ENCODE measurements at regions not wholly inside any gene's neighbourhood (a gene's known extent, or its start where the extent isn't known, plus 50 kb on each side); places are given as distances from the start of the nearest gene placed in this dataset.

GRCh38 chrX:25356456-25356855 lies 340.7 kb upstream of the ARX start:
- no peak for TF ChIP-seq NFXL1 (IDR thresholded peaks at IDR 0.05; ENCODE audit: borderline replicate concordance)
- POLR2A ChIA-PET = no interaction called here
- no TSS peak for BruUV-seq (replicated peaks)
- no peak overlapping the region for H3K27ac ChIP-seq (ENCODE audit: control insufficient read depth, insufficient read depth)
- RAD21 ChIA-PET (ENCODE audit: unreplicated experiment) = no interaction called here
- no peak overlapping the region for H3K9ac ChIP-seq (ENCODE audit: control insufficient read depth, insufficient read depth, low read length)
- no peaks in the 10 kb centered on the region for H3K36me3 ChIP-seq (ENCODE audit: control insufficient read depth in 2 of 2, insufficient read depth in 2 of 2, low read length in 1 of 2)
- no peak overlapping the region for H3K4me3 ChIP-seq
- 0% methylated on average over 1 of the region's 1 CpG for WGBS (ENCODE audit: insufficient coverage, insufficient replicate concordance, low lambda C conversion rate, missing lambda C conversion rate)
- ATAC-seq = no peak
- H2AFZ ChIP-seq (ENCODE audit: control insufficient read depth, low read depth, low read length) = no peak overlapping the region
- no peaks in the 10 kb centered on the region for H3K27me3 ChIP-seq (replicated peaks in 1 of 2; ENCODE audit: control insufficient read depth in 2 of 2, insufficient read depth in 2 of 2, low read length in 1 of 2)
- SMC1A ChIA-PET (ENCODE audit: uncharacterized antibody, unreplicated experiment) = no interaction called here
- in situ Hi-C loops (cut with MboI) = no loop called here
- FAIRE-seq = no peak
- no peaks in the 10 kb centered on the region for H3K9me3 ChIP-seq (replicated peaks; ENCODE audit: control insufficient read depth, insufficient read depth, low read length)
- no peaks in the 10 kb centered on the region for H3K4me1 ChIP-seq (ENCODE audit: control insufficient read depth, insufficient read depth, low read length)
- CTCF ChIA-PET = no interaction called here
- H3K79me2 ChIP-seq (ENCODE audit: control insufficient read depth, insufficient read depth, low read length) = no peaks in the 10 kb centered on the region
- no peaks in the 10 kb centered on the region for H4K20me1 ChIP-seq (ENCODE audit: control insufficient read depth, insufficient read depth)
- no peak overlapping the region for H3K4me2 ChIP-seq (ENCODE audit: control insufficient read depth, insufficient read depth)
- DNase-seq (ENCODE audit: low read depth, low spot score) = no peak
- intact Hi-C loops (cut with micrococcal nuclease; ENCODE audit: unreplicated experiment) = no loop called here

- H3K4me3 ChIP-seq = no peak overlapping the region
- no peaks in the 10 kb centered on the region for H3K4me1 ChIP-seq (ENCODE audit: control insufficient read depth, insufficient read depth, low read length)
- no peaks in the 10 kb centered on the region for H3K79me2 ChIP-seq (ENCODE audit: control insufficient read depth, insufficient read depth, low read length)
- FAIRE-seq (no peak), ATAC-seq (no peak), DNase-seq (ENCODE audit: low read depth, low spot score) (no peak)
- H2AFZ ChIP-seq (ENCODE audit: control insufficient read depth, low read depth, low read length) = no peak overlapping the region
- no TSS peak for BruUV-seq (replicated peaks)
- no peaks in the 10 kb centered on the region for H3K36me3 ChIP-seq (ENCODE audit: control insufficient read depth in 2 of 2, insufficient read depth in 2 of 2, low read length in 1 of 2)
- H3K27me3 ChIP-seq (replicated peaks in 1 of 2; ENCODE audit: control insufficient read depth in 2 of 2, insufficient read depth in 2 of 2, low read length in 1 of 2) = no peaks in the 10 kb centered on the region
- ChIA-PET SMC1A (ENCODE audit: uncharacterized antibody, unreplicated experiment) (no interaction called here), CTCF (no interaction called here), POLR2A (no interaction called here), RAD21 (ENCODE audit: unreplicated experiment) (no interaction called here)
- H3K27ac ChIP-seq (ENCODE audit: control insufficient read depth, insufficient read depth) = no peak overlapping the region
- in situ Hi-C loops (cut with MboI) = no loop called here
- WGBS (ENCODE audit: insufficient coverage, insufficient replicate concordance, low lambda C conversion rate, missing lambda C conversion rate) = 11% methylated on average over 7 of the region's 7 CpGs
- intact Hi-C loops (cut with micrococcal nuclease; ENCODE audit: unreplicated experiment) = no loop called here
- H3K9ac ChIP-seq (ENCODE audit: control insufficient read depth, insufficient read depth, low read length) = no peak overlapping the region
- H4K20me1 ChIP-seq (ENCODE audit: control insufficient read depth, insufficient read depth) = no peaks in the 10 kb centered on the region
- no peaks in the 10 kb centered on the region for H3K9me3 ChIP-seq (replicated peaks; ENCODE audit: control insufficient read depth, insufficient read depth, low read length)
- H3K4me2 ChIP-seq (ENCODE audit: control insufficient read depth, insufficient read depth) = no peak overlapping the region
- no peak for TF ChIP-seq CUX1 (IDR thresholded peaks at IDR 0.05; ENCODE audit: insufficient replicate concordance, low read depth, low read length)
- no peak for TF ChIP-seq RAD51 (IDR thresholded peaks at IDR 0.05)
- no peak for TF ChIP-seq DPF2 (IDR thresholded peaks at IDR 0.05)
- TF ChIP-seq ZBTB4 (CRISPR knock-in tag; IDR thresholded peaks at IDR 0.05) = no peak
- no peak for TF ChIP-seq KDM1A (IDR thresholded peaks at IDR 0.05; ENCODE audit: borderline replicate concordance)
- TF ChIP-seq GABPA (IDR thresholded peaks at IDR 0.05; ENCODE audit: low read depth) = no peak
- TF ChIP-seq SUZ12 (IDR thresholded peaks at IDR 0.05; ENCODE audit: unreplicated experiment) = no peak
- TF ChIP-seq SUPT20H (IDR thresholded peaks at IDR 0.05; ENCODE audit: borderline replicate concordance, control insufficient read depth, low read depth, low read length) = no peak
These were observed 328.6 kb upstream of the ARX start for GRCh38 chrX:25344161-25344936.
